Activated T-cell treated with anti-CD3 and anti-CD28 coated beads for 4 hours (primary cell): ENCODE measurements at regions not wholly inside any gene's neighbourhood (a gene's known extent, or its start where the extent isn't known, plus 50 kb on each side); places are given as distances from the start of the nearest gene placed in this dataset.
"Not testable (repeated sequence)": the region's sequence is repeated elsewhere in the genome, so short reads cannot be mapped to it uniquely, and the experiment has no call there.

Source experiments
- DNase-seq: peaks from one replicate; pipeline ENCODE4 v3.0.0-alpha.2; 2020

DNA sequence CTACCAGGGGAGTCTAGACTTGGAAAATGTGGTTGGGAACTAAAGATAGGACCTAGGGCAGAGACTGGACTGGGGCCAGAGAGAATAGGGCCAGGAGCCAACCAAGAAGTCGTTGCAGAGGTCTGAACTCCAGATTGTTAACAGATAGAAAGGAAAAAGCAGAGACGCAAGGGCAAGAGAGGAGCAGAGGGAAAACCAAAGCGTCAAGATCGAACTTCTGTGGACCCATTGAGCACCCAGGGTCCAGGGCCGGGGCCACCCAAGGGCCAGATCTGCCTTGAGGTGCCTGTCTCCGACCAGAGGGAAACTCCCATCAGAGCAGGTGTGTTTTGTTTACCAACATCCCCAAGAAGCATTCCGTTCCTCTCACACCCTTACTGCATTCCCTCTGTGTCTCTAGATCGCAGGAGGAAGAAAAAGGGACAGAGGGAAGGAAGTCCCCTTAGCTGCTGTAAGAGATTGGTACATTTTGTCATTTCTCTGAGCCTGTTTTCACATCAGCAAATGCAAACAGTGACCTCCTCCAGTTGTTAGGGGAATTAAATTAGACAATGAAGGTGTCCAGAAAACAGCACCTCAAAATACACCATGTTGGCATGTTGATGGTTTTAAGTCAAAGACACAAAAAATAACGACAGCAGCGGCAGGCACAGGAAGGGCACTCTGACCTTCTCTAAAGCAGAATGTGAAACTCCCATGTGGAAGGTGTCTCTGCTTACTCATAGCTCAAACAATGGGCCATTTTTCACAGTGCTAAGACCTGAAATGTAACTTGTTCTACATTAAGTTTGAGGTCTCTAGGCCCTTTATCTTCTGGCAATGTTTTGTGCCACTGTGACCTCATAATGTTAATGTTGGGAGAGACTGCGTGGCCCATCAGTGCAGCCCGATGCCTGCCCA lies 105.8 kb upstream of the RAB4A start:
- DNase-seq = no peak

DNA sequence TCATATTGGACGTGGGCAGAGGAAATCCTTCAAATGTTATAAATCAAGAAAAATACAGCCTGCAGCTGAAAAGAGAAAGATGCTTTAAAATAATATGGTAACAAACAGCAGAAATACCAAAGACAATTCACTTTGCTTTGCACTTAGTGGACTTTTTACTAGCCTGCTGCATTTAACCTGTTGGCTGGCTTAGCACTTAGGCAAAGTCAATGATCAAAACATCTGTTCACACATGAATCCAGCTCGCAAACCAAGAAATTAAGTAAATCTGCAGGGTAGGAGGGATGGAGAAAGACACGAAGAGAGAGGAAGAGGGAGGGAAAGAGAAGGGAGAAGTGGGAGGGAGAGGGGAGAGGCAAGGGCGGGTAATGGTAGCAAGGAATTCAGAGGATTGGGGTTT lies 103.6 kb upstream of the RAB4A start:
- DNase-seq = no peak

DNA sequence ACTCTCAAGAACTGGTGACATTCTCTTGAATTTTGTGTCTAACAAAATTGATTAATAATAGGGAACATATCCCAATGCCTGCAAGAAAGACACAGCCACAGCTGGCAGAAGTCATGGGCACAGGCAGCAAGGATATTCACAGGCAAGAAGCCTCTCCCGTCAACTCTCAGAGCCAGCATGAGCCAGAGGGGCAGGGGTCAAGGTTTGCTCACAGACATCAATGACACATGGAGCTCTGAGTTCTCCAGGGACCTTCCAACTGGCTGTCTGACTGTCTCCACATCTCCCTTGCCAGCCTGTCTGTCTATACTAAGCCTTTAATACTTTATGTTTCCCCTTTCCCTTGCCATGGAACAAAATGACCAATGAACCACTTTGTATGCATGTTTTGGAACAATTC lies 101.5 kb upstream of the RAB4A start:
- DNase-seq = no peak

DNA sequence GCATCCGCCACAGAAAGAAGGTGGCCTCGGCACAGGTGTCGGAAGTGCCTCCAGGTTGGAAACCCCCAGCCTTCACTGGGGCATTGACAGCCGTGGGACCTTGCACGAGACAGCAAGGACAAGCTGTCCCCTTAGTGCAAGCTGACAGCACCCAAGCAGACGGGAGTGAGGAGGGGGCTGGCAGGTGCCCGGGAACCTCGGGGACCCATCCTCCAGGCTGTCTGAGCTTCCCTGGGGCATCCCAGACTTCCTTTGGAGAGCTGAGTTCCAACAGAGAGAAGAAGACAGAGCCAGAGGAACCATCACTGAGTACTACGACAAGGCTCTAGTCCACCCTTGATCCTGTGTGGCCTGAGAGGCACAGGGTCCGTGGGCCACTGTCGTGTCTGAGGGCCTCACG lies 100.6 kb upstream of the RAB4A start:
- DNase-seq = no peak

DNA sequence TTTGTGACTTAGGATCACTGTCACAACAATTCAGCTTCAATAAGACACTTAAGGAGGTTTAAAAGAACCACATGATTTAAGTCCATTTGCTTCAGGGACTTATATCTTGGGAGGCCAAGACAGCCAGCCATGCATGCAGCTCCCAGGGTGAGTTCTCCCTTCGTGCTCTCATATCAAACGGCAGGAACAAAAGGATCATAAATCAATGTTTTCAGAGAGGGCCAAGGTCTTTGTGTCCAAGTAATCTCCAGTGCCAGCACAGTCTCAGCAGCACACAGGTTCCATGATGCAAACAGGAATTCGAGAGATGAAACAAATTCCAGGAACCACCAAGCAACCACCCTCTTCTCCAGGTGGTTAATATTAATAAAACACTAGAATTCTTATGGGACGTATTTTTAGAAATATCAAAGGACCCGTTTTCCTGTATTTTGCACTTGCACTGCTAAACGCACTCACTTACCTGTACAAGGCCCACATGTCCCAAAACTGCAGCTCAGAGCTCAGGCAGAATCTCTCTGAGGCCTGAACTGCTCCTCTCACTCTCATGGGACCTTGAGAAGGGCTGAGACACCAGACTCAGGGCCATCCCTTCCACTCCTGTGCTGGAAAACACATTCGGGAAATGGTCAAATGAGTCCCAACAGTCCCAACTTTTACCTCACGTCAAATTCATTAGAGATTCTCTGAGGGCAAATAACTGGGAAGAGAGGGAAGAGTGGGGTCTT lies 100.0 kb upstream of the RAB4A start:
- no peak for DNase-seq

DNA sequence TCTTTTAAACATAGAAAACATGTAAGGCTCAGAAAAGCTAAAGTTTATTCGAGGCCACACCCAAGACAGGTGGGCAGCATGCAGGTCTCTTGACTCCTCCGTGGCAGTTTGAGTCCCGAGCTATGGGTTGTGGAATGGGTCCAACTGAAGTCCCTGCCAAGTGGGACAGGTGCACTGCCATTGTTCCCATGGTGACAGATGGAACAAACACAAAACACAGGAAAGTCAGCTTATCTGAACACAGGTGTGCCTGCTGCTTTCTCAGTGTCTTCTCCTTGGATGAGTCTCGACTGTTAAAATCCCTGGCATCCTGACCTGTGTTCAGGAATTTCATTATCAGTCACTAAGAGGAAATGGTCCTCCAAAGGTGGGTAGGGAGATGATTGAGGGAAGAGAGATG lies 99.0 kb upstream of the RAB4A start:
- DNase-seq = no peak

DNA sequence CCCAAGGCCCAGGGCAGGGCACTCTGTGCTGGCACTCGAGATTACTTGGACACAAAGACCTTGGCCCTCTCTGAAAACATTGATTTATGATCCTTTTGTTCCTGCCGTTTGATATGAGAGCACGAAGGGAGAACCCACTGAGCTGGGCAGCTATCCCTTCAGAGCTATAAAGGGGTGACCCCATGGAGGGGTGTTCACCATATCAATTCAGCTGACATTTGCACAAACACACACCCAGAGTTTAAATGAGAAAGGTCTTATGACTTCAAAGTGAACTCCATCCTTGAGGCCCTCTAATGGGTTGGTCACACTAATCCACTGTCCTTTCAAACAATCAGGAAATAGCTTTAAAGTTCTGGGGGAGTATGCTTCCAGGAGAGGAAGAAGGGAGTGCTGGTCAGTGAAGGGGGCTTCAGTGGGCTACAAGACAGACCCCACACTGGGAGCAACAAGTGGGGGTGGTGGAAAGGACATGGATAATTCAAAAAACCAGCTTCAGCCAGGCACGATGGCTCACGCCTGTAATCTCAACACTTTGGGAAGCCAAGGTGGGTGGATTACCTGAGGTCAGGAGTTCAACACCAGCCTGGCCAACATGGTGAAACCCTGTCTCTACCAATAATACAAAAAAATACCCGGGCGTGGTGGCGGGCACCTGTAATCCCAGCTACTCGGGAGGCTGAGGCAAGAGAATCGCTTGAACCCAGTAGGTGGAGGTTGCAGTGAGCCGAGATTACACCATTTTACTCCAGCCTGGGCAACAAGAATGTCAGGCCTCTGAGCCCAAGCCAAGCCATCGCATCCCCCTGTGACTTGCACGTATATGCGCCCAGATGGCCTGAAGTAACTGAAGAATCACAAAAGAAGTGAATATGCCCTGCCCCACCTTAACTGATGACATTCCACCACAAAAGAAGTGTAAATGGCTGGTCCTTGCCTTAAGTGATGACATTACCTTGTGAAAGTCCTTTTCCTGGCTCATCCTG lies 97.1 kb upstream of the RAB4A start:
- not testable (repeated sequence) for DNase-seq

DNA sequence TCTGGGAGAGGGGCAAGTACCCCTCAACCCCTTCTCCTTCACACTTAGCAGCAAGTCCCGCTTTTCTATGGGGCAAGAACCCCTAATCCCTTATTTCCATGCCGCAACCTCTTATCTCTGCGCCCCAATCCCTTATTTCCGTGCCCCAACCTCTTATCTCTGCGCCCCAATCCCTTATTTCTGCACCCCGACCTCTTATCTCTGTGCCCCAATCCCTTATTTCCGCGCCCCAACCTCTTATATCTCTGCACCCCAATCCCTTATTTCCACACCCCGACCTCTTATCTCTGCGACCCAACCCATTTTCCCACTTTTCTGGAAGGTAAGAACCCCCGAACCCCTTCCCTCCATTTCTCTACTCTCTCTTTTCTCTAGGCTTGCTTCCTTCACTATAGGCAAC lies 95.6 kb upstream of the RAB4A start:
- not testable (repeated sequence) for DNase-seq

DNA sequence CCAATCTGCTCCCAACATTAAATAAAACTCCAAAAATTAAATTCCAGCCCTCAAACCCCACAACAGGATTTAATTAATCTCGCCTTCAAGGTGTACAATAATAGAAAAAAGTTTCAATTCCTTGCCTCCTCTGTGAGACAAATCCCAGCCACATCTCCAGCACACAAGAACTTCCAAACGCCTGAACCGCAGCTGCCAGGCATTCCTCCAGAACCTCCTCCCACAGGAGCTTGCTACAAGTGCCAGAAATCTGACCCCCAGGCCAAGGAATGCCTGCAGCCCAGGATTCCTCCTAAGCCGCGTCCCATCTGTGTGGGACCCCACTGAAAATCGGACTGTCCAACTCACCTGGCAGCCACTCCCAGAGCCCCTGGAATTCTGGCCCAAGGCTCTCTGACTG lies 94.5 kb upstream of the RAB4A start:
- DNase-seq = not testable (repeated sequence)

DNA sequence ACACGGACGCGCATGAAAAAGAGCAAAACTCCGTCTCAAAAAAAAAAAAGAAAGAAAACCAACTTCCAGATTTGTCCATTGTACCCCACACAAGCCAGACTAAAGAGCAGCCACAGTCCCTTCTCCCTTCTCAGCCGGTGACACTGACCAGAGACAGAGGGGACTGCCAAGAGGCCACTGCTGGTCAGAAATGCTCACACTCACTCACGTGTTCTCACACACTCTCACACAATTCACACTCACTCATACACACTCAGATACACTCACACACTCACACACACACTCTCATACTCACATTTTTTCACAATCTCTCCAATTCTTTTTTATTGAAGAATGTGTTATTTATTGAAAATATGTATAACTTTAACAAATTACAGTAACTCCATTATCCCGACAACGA lies 90.8 kb upstream of the RAB4A start:
- DNase-seq = no peak

DNA sequence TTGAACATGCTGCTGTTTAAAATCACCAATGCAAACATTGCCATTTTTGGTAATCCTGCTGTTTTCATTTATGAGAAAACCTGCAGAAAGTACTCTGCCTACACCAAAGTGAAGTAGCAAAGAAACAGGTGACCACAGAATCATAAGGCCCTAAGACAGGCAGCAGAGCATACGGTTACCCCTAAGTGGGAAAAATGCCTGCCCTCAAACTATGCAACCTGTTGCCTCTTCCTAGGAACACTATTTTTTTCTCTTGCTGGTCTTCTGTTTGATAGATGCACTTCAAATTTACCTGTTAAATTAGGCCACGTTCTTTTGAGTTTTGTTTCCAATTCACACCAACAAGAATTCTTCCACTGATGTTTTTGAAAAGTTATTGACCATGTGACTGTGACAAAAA lies 89.5 kb upstream of the RAB4A start:
- no peak for DNase-seq

DNA sequence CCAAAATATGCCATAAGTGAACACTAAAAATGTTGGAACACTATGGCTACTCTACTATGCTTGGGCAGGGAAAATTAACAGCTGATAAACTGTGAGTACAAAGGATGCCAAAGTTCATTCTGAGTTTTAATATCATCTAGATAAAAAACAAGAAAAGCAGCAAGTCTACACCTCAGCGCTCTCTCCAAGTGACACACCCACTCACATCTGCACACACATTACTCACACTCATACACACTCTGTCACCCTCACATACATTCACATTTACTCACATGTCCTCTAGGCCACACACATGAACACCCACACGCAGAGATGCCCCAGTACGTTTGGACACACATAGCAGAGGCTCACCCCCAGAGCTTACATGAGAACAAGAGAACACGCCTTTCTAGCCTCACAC lies 87.3 kb upstream of the RAB4A start:
- no peak for DNase-seq

DNA sequence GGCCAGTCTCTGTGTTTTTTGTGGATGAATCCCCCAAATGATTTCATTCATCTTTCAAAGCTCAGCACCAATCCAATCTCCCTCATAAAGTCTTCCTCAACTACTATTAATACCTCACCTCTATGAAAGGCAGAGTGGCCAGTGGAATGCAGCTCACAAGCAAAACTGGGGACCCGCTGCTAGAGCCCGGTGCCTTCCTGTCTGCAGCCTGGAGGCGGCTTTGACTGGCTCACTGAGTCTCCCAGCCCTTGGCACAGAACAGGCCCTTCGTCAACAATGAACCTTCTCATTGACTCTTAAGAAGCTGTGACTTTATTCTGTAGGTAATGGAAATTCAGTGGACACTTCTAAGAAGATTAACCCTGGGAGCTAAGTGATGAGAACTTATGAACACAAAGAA lies 86.8 kb upstream of the RAB4A start:
- DNase-seq = no peak

DNA sequence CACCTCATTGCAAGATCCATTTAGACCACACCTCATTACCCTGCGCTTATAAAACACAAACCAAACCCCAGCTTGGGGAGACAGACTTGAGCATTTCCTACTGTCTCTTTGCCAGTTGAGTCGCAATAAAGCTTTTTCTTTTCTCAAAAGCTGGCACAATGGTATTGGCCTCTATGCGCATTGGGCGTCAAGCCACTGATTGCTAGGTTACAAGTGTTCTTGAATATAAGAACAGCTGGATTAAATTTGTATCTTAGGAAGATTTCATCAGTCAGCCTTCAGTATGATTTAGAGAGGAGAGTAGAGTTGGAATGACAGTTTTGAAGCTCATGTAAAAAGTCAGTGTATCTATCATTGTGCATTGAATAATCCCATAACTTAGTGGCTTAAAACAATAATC lies 84.9 kb upstream of the RAB4A start:
- no peak for DNase-seq

DNA sequence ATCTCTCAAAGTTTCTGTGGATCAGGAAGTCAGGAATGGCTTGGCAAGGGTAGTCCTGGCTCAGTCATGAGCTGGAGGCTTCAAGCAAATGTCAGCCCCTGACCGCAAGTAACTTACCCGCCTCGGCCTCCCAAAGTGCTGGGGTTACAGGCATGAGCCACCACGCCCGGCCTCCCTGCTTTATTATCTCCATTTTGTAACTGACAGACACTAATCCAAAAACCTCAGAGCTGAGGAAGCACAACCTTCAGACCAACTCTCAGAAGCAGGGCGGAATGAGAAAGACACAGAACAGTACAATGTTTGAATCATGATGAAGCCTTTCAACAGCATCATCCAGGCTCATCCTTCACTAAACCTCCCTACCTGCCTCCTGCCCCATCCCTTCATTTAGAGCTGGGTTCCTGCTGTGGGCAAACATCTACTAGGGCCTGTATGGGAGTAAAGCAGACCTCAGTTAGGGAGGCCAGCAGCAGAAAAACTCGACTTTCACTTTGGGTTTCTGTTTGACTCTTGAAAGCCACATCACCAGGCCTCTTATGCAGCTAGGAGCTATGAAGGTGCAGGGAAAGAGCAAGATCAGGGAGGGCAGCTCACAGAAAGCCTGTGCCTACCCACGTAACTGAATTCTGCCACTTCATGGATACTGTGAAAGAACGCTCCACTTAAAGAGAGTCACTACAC lies 84.4 kb upstream of the RAB4A start:
- no peak for DNase-seq

DNA sequence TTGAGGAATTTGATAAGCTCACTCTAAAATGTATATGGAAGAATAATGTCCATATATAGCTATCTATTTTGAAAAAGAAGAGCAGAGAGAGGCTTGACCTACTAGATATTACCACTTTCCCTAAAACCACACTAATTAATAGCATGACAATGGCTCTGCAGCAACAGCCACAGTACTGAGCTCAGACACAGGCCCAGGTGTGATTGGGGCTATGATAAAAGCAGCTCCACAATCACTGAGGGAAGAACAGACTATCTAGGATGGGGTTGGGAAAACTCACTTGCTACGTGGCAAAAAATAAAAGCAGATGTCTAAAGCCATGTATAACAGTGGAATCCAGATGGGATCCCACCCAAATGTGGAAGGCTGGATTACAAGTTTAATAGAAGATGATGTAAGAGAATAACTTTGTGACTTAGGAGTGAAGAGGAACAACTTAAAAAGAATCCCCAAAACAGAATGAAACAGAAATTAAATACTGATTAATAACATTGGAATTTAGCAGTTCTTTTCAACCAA lies 80.8 kb upstream of the RAB4A start:
- DNase-seq = no peak

DNA sequence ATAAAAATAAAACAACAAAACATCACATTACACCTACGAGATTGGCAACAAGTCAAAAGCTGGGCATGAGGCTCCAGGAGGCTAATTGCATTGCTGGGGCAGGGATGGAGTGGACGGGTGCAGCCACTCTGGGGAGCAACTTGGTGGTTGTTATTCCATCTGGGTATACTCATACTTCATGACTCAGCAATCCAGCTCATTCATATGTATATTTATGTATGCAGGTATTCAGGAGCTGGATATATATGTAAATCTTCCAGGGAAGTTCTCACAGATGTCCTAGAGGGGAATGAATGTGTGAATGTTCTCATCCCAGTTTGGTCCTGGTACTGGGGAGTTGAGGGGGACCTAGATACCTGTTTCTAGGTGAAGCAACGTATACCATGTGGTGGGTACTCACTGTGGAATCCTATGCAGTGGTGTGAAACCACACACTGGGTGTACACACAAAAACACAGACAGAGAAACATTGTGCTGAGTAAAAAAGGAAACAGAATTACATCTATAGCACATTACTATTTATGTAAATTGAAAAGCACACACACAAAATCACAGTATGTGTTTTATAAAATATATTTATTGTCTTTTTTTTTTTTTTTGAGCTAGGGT lies 79.7 kb upstream of the RAB4A start:
- DNase-seq = no peak

DNA sequence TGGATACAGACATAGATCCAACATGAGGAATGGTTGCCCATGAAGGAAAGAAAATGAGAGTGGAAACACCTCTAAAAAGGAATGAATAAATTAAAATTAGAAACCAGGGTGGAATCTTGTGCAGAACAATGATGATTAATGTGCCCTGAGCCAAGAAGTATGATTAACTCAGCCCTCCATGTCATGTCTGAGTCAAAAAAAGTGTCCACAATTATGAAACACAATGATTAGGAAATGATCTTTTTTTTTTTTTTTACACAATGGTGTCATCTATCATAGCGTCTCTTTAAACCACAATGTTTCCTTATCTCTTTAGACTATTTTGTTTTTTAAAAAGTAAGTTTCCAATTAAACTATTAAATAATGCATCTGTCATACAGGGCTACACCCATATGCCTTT lies 78.9 kb upstream of the RAB4A start:
- no peak for DNase-seq

DNA sequence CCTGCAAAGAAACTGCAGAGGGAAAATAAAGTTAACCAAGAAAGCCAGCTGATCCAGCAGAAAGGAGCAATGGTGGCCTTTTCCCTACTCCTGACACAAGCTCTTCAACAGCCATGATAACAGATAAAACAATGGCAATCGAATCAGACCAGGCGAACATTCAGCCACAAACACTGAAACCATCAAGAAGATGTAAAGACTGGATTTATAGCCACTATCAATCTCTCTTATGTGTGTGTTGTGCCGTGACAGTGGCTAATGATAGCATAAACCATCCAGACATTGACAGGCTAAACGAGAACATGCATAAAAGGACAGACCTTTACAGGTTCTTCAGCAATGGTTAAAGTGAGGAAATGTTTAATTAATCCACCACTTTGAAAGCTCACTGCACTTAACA lies 78.1 kb upstream of the RAB4A start:
- no peak for DNase-seq

DNA sequence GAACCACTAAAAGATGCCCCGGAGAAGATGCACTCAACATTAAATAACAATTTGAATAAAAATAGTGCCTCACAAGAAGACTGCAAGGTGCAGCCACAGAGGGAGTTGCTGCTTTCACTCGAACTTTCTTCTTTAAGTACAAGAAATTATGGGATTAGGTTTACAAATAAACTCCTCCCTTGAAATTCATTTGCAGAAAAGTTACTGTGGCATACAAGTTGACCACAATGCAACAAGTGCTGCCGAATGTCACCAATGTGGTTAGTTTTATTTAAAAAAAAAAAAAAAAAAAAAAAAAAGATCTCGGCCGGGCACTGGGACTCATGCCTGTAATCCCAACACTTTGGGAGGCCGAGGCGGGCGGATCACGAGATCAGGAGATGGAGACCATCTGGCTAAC lies 76.8 kb upstream of the RAB4A start:
- no peak for DNase-seq

DNA sequence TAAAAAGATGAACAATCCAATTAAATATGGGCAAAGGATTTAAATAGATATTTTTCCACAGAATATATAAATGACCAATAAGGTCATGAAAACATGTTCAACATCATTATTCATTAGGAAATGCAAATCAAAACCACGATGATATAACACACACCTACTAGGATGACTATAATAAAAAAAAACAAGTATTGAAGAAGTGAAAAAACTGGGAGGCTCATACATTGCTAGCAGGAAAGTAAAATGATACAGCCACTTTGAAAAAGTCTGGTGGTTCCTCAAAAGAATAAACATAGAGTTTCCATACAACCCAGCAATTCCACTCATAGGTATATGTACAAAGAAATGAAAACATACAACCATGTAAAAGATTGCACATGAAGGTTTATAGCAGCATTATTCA lies 75.7 kb upstream of the RAB4A start:
- DNase-seq = no peak
